ENCODE measurements at regions not wholly inside any gene's neighbourhood (a gene's known extent, or its start where the extent isn't known, plus 50 kb on each side); places are given as distances from the start of the nearest gene placed in this dataset.

DNA sequence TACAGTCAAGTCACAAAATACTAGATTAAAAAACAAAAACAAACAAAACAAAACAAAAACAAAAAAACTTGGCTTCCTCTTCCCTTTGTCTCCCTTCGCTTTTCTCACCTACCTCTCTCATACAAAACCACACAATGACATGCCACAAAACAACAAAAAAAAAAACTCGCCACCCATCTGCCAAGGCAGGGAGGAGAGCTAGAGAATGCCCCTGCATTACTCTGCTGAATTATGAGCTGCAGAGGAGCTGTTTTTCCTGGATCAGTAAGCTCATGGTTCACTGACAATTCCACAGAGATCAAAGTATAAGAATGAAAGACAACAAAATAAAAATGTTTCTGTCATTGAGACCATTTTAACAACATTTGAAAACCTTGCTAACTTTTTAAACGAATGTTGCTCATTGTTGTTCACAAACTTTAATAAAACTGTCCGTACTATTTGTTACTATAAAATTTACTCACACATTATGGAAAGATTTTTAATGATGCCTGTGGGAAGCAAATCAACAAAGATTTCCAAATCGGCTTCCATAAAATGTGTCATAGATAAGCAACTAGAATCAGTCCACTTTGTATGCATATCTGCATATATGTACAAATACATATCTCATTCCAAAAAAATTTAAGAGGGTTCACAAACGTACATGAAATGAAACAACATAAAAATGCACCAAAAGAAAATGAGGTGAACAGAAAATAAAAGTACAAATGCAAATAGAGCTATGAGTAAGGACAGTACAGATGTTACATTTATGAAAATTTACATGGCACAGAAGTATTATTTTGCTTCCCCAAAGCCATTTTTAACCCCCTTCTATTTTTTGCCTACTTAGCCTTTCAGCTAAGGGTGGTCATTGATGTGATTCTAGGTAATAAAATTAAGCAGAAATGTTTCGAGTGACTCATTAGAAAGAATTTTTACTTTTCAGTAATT is 252.4 kb upstream of the FAT4 start:
- TF ChIP-seq POLR2AphosphoS5 (IDR thresholded peaks at IDR 0.05; ENCODE audit: low read depth, low read length), result no peak
- TF ChIP-seq, protein P1, sequence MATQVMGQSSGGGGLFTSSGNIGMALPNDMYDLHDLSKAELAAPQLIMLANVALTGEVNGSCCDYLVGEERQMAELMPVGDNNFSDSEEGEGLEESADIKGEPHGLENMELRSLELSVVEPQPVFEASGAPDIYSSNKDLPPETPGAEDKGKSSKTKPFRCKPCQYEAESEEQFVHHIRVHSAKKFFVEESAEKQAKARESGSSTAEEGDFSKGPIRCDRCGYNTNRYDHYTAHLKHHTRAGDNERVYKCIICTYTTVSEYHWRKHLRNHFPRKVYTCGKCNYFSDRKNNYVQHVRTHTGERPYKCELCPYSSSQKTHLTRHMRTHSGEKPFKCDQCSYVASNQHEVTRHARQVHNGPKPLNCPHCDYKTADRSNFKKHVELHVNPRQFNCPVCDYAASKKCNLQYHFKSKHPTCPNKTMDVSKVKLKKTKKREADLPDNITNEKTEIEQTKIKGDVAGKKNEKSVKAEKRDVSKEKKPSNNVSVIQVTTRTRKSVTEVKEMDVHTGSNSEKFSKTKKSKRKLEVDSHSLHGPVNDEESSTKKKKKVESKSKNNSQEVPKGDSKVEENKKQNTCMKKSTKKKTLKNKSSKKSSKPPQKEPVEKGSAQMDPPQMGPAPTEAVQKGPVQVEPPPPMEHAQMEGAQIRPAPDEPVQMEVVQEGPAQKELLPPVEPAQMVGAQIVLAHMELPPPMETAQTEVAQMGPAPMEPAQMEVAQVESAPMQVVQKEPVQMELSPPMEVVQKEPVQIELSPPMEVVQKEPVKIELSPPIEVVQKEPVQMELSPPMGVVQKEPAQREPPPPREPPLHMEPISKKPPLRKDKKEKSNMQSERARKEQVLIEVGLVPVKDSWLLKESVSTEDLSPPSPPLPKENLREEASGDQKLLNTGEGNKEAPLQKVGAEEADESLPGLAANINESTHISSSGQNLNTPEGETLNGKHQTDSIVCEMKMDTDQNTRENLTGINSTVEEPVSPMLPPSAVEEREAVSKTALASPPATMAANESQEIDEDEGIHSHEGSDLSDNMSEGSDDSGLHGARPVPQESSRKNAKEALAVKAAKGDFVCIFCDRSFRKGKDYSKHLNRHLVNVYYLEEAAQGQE (IDR thresholded peaks at IDR 0.05; ENCODE audit: insufficient read depth in 1 of 2, low read depth in 2 of 2, low read length in 2 of 2), result no peak
- no peak for TF ChIP-seq FOXP2 (optimal IDR thresholded peaks at IDR 0.05; ENCODE audit: borderline replicate concordance, extremely low read depth, extremely low read length, insufficient read depth)
- TF ChIP-seq SIN3A (IDR thresholded peaks at IDR 0.05; ENCODE audit: borderline replicate concordance, insufficient read depth, low read length), result no peak
- TF ChIP-seq TAF1 (IDR thresholded peaks at IDR 0.05; ENCODE audit: borderline replicate concordance, insufficient read depth, low read length), result no peak

DNA sequence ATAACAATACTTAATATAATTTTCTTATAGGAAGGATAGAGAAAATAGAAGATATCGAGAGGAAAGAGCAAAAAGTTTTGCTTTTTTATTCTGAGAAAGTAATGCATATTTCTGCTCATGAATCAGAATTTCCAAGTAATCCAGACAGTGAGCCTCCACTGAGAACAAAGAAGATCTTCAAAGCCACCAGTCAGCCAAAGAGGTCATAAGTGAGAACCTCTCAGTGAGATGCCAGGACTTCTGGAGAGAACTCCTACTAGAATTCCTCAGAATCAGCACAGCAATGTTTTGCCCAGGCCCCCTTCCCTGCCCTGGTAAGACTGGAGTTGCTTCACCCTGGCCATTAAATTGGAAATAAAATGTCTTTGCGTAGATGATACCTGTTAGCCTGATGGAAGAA is 254.4 kb upstream of the FAT4 start:
- TF ChIP-seq SIN3A (IDR thresholded peaks at IDR 0.05; ENCODE audit: borderline replicate concordance, insufficient read depth, low read length), result no peak
- TF ChIP-seq TAF1 (IDR thresholded peaks at IDR 0.05; ENCODE audit: borderline replicate concordance, insufficient read depth, low read length), result no peak
- no peak for TF ChIP-seq FOXP2 (optimal IDR thresholded peaks at IDR 0.05; ENCODE audit: borderline replicate concordance, extremely low read depth, extremely low read length, insufficient read depth)
- no peak for TF ChIP-seq POLR2AphosphoS5 (IDR thresholded peaks at IDR 0.05; ENCODE audit: low read depth, low read length)
- TF ChIP-seq, protein P1 (IDR thresholded peaks at IDR 0.05; ENCODE audit: insufficient read depth in 1 of 2, low read depth in 2 of 2, low read length in 2 of 2), result no peak

DNA sequence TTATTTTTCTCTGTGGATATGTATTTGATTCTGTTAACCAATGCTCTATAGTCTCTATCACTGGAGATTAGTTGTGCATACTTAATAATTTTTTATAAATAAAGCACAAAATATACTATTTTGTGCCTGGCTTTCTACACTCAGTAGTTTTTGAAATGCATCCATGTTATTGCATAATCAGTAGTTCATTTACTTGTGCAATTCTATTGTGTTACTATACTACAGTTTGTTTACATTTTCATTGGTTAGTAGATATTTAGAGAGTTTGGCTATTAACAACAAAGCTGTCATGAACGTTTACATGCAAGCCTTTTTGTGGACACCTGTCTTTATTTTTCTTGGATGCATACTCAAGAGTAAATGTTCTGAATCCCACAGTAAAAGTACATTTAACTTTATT is 265.0 kb upstream of the FAT4 start:
- TF ChIP-seq SIN3A (IDR thresholded peaks at IDR 0.05; ENCODE audit: borderline replicate concordance, insufficient read depth, low read length) (no peak), TAF1 (IDR thresholded peaks at IDR 0.05; ENCODE audit: borderline replicate concordance, insufficient read depth, low read length) (no peak), FOXP2 (optimal IDR thresholded peaks at IDR 0.05; ENCODE audit: borderline replicate concordance, extremely low read depth, extremely low read length, insufficient read depth) (no peak), POLR2AphosphoS5 (IDR thresholded peaks at IDR 0.05; ENCODE audit: low read depth, low read length) (no peak)
- TF ChIP-seq, protein P1 (IDR thresholded peaks at IDR 0.05; ENCODE audit: insufficient read depth in 1 of 2, low read depth in 2 of 2, low read length in 2 of 2), result no peak

DNA sequence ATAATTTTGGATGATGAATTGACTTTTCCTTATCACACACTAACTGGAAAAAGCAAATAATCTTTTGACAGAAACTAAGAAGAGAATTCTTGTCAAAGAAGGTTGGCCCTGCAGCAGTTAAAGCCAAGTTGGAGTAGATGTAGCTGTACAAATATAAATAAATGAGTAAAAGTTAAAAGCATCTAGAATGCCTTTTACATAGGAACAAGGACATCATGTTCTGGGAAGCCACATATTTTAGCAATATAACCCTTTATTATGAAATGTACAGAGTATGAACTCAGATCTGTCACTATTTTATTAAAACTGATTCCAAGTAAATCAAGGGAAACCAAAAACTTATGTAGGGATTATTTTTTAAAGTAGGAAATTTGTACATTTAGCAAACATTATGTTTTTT is 269.4 kb upstream of the FAT4 start:
- no peak for TF ChIP-seq TAF1 (IDR thresholded peaks at IDR 0.05; ENCODE audit: borderline replicate concordance, insufficient read depth, low read length)
- TF ChIP-seq POLR2AphosphoS5 (IDR thresholded peaks at IDR 0.05; ENCODE audit: low read depth, low read length), result no peak
- no peak for TF ChIP-seq FOXP2 (optimal IDR thresholded peaks at IDR 0.05; ENCODE audit: borderline replicate concordance, extremely low read depth, extremely low read length, insufficient read depth)
- TF ChIP-seq, protein P1 (IDR thresholded peaks at IDR 0.05; ENCODE audit: insufficient read depth in 1 of 2, low read depth in 2 of 2, low read length in 2 of 2), result no peak
- TF ChIP-seq SIN3A (IDR thresholded peaks at IDR 0.05; ENCODE audit: borderline replicate concordance, insufficient read depth, low read length), result no peak
